ENCODE measurements at regions not wholly inside any gene's neighbourhood (a gene's known extent, or its start where the extent isn't known, plus 50 kb on each side); places are given as distances from the start of the nearest gene placed in this dataset.

DNA sequence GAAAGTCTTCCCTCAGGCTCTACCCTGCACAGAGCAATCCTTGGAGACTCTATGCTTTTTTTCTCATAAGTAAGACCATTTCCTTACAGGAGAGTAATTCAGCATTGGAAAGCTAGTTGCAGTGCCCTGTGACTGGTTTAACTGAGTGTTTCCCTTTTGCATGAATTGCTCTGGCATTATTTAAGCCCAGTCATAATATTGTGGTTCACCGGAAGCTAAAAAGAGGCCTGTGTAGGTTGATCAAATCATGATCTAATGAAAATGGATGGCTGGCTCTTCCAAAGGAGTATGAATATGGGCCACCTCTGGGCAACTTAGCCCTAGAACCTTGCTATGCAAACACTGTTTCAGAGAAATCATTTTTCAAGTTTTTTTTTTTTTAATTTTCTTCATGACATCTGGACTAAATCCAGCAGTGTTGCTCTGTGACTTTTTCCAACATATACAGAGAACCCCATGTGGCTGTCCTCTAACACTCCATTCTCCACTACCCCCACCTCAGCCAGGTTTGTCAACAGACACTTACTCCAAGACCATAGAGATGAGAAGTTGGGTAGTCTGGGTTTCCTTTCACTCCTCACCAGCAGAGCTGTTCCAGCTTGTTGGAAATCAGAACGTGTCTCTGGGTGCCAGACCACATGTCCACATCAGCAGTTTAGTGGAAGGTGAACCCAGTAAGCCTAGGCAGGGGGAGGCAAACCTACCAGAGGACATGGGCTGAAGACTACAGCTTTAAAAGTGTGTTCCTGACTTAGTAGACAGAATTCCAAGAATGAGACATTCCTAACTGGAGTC is 175.2 kb upstream of the SLC14A2 start:
- H4K20me1 ChIP-seq (ENCODE audit: insufficient read depth, low read length) = no peaks in the 10 kb centered on the region
- in situ Hi-C loops (cut with HindIII; ENCODE audit: extremely low pct_ligation_motif_present, low pct_unique_long_range_greater_than_20kb) = no loop called here
- no peak overlapping the region for H3K27ac ChIP-seq (ENCODE audit: extremely low read length, insufficient read depth, low read length)
- DNase-seq (ENCODE audit: low spot score) (no peak), ATAC-seq (no peak), FAIRE-seq (no peak)
- no peak overlapping the region for H3K9ac ChIP-seq (ENCODE audit: insufficient read depth, low read depth, low read length)
- H2AFZ ChIP-seq (ENCODE audit: low read length) = no peak overlapping the region
- WGBS (ENCODE audit: low lambda C conversion rate) = 45% methylated on average over 2 of the region's 2 CpGs
- no peaks in the 10 kb centered on the region for H3K36me3 ChIP-seq (replicated peaks in 1 of 2; ENCODE audit: control insufficient read depth in 1 of 2, insufficient read depth in 2 of 2, low read length in 2 of 2)
- ChIA-PET POLR2A (no interaction called here), CTCF (ENCODE audit: low intra/inter-chr PET ratio, low total read pairs) (no interaction called here)
- H3K27me3 ChIP-seq (ENCODE audit: control insufficient read depth in 1 of 2, insufficient read depth in 2 of 2, low read length in 2 of 2) = no peaks in the 10 kb centered on the region
- intact Hi-C loops (cut with micrococcal nuclease; ENCODE audit: unreplicated experiment) = no loop called here
- no TSS peak for BruUV-seq (replicated peaks)
- TF ChIP-seq NFIC (IDR thresholded peaks at IDR 0.05; ENCODE audit: low read length) (no peak), ZNF350 (CRISPR knock-in tag; IDR thresholded peaks at IDR 0.05; ENCODE audit: borderline replicate concordance, low read depth) (no peak), ZNF574 (CRISPR knock-in tag; IDR thresholded peaks at IDR 0.05) (no peak), MTF2 (CRISPR knock-in tag; IDR thresholded peaks at IDR 0.05; ENCODE audit: borderline replicate concordance) (no peak), JDP2 (CRISPR knock-in tag; IDR thresholded peaks at IDR 0.05; ENCODE audit: borderline replicate concordance) (no peak), IRF1 (CRISPR knock-in tag; IDR thresholded peaks at IDR 0.05; ENCODE audit: low read depth) (no peak), STAT5B (CRISPR knock-in tag; IDR thresholded peaks at IDR 0.05) (no peak), RFX5 (IDR thresholded peaks at IDR 0.05; ENCODE audit: low read depth, low read length) (no peak), NCOA1 (CRISPR knock-in tag; IDR thresholded peaks at IDR 0.05) (no peak), MZF1 (CRISPR knock-in tag; IDR thresholded peaks at IDR 0.05; ENCODE audit: borderline replicate concordance) (no peak)
- TF ChIP-seq, protein P1, sequence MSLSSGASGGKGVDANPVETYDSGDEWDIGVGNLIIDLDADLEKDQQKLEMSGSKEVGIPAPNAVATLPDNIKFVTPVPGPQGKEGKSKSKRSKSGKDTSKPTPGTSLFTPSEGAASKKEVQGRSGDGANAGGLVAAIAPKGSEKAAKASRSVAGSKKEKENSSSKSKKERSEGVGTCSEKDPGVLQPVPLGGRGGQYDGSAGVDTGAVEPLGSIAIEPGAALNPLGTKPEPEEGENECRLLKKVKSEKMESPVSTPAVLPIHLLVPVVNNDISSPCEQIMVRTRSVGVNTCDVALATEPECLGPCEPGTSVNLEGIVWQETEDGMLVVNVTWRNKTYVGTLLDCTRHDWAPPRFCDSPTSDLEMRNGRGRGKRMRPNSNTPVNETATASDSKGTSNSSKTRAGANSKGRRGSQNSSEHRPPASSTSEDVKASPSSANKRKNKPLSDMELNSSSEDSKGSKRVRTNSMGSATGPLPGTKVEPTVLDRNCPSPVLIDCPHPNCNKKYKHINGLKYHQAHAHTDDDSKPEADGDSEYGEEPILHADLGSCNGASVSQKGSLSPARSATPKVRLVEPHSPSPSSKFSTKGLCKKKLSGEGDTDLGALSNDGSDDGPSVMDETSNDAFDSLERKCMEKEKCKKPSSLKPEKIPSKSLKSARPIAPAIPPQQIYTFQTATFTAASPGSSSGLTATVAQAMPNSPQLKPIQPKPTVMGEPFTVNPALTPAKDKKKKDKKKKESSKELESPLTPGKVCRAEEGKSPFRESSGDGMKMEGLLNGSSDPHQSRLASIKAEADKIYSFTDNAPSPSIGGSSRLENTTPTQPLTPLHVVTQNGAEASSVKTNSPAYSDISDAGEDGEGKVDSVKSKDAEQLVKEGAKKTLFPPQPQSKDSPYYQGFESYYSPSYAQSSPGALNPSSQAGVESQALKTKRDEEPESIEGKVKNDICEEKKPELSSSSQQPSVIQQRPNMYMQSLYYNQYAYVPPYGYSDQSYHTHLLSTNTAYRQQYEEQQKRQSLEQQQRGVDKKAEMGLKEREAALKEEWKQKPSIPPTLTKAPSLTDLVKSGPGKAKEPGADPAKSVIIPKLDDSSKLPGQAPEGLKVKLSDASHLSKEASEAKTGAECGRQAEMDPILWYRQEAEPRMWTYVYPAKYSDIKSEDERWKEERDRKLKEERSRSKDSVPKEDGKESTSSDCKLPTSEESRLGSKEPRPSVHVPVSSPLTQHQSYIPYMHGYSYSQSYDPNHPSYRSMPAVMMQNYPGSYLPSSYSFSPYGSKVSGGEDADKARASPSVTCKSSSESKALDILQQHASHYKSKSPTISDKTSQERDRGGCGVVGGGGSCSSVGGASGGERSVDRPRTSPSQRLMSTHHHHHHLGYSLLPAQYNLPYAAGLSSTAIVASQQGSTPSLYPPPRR (CRISPR knock-in tag; IDR thresholded peaks at IDR 0.05; ENCODE audit: borderline replicate concordance) = no peak
- TF ChIP-seq, protein P2, sequence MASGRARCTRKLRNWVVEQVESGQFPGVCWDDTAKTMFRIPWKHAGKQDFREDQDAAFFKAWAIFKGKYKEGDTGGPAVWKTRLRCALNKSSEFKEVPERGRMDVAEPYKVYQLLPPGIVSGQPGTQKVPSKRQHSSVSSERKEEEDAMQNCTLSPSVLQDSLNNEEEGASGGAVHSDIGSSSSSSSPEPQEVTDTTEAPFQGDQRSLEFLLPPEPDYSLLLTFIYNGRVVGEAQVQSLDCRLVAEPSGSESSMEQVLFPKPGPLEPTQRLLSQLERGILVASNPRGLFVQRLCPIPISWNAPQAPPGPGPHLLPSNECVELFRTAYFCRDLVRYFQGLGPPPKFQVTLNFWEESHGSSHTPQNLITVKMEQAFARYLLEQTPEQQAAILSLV (CRISPR knock-in tag; IDR thresholded peaks at IDR 0.05; ENCODE audit: borderline replicate concordance) = no peak
- TF ChIP-seq, protein P3, sequence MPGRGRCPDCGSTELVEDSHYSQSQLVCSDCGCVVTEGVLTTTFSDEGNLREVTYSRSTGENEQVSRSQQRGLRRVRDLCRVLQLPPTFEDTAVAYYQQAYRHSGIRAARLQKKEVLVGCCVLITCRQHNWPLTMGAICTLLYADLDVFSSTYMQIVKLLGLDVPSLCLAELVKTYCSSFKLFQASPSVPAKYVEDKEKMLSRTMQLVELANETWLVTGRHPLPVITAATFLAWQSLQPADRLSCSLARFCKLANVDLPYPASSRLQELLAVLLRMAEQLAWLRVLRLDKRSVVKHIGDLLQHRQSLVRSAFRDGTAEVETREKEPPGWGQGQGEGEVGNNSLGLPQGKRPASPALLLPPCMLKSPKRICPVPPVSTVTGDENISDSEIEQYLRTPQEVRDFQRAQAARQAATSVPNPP (CRISPR knock-in tag; IDR thresholded peaks at IDR 0.05) = no peak
- H3K4me2 ChIP-seq (ENCODE audit: low read depth, low read length) = no peak overlapping the region
- no peaks in the 10 kb centered on the region for H3K9me3 ChIP-seq (ENCODE audit: low read length)
- no peaks in the 10 kb centered on the region for H3K4me1 ChIP-seq (ENCODE audit: insufficient read depth, low read length)
- H3K4me3 ChIP-seq (replicated peaks in 1 of 3; ENCODE audit: insufficient read depth in 1 of 3, low read depth in 2 of 3, low read length in 3 of 3) = no peak overlapping the region
- H3K79me2 ChIP-seq (ENCODE audit: insufficient read depth, low read length) = no peaks in the 10 kb centered on the region
